ENCODE measurements at regions not wholly inside any gene's neighbourhood (a gene's known extent, or its start where the extent isn't known, plus 50 kb on each side); places are given as distances from the start of the nearest gene placed in this dataset.
A peak's percentile ranks its signal among the peaks of the same experiment; 100 is the strongest.

DNA sequence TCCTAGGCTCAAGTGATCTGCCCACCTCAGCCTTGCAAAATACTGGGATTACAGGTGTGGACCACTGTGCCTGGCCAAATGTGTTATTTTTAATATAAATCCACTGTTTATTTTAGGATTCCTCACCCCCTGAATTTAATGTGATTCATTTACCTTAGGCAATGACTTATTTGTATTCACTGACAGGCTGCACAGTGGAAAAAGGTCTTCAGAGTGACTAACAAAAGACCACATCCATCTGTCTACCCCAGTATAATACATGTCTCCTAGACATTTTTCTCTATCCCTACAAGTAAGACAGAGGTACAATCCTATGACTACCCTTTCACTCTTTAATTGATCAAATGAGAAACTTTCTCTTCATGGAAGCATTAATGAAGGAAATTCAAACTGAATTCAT is 230.2 kb downstream of the AHR start:
- H3K27ac ChIP-seq (ENCODE audit: low read depth, low read length), result peak overlapping the region; percentile 89
- DNase-seq (ENCODE audit: insufficient read length, low spot score, missing footprints), result no peak

DNA sequence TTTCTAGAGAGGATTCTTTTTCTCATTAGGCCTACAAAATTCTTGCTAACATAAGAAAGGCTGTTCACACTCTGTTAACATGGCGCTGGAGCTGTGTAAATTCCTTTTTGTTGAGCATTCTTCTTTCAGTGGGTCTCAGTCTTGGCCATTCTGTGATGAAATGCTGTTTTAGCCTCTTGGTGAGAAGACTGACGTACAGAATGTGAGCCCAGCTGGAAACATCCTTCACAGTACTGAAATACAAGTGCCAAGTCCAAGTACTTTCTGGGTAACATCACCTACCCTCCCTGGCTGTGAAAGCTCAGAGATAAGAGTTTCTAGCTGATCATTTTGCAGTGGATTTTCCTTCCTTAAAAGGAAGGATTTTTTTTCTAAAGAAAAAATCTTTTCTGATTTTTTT is 231.8 kb downstream of the AHR start:
- no peaks in the 10 kb centered on the region for H3K27me3 ChIP-seq (ENCODE audit: insufficient read depth, low read length)
- no peaks in the 10 kb centered on the region for H3K79me2 ChIP-seq (ENCODE audit: insufficient read depth, low read length)
- peaks cover 42% of the 10 kb centered on the region for H3K4me1 ChIP-seq (ENCODE audit: insufficient read depth, low read length)
- H3K36me3 ChIP-seq (ENCODE audit: insufficient read depth, low read length), result no peaks in the 10 kb centered on the region
- no peaks in the 10 kb centered on the region for H3K9me3 ChIP-seq (ENCODE audit: low read depth, low read length)
- H3K4me2 ChIP-seq (ENCODE audit: insufficient read depth, low read length), result no peak overlapping the region
- peak overlapping the region; percentile 42 for H2AFZ ChIP-seq (ENCODE audit: low read length)
- DNase-seq (ENCODE audit: insufficient read length, low spot score, missing footprints), result no peak
- H4K20me1 ChIP-seq (ENCODE audit: insufficient read depth, low read length), result no peaks in the 10 kb centered on the region
- H3K4me3 ChIP-seq (ENCODE audit: insufficient read depth, low read length), result no peak overlapping the region
- H3K27ac ChIP-seq (ENCODE audit: low read depth, low read length), result peak overlapping the region; percentile 89
- TF ChIP-seq, protein P1, sequence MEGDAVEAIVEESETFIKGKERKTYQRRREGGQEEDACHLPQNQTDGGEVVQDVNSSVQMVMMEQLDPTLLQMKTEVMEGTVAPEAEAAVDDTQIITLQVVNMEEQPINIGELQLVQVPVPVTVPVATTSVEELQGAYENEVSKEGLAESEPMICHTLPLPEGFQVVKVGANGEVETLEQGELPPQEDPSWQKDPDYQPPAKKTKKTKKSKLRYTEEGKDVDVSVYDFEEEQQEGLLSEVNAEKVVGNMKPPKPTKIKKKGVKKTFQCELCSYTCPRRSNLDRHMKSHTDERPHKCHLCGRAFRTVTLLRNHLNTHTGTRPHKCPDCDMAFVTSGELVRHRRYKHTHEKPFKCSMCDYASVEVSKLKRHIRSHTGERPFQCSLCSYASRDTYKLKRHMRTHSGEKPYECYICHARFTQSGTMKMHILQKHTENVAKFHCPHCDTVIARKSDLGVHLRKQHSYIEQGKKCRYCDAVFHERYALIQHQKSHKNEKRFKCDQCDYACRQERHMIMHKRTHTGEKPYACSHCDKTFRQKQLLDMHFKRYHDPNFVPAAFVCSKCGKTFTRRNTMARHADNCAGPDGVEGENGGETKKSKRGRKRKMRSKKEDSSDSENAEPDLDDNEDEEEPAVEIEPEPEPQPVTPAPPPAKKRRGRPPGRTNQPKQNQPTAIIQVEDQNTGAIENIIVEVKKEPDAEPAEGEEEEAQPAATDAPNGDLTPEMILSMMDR (IDR thresholded peaks at IDR 0.05; ENCODE audit: extremely low read depth, low read depth, low read length), result no peak

More for the DNA sequence above, 230.2 kb downstream of the AHR start:
- Histone ChIP-seq H3K4me2 (ENCODE audit: insufficient read depth, low read length) (no peak overlapping the region), H3K36me3 (ENCODE audit: insufficient read depth, low read length) (no peaks in the 10 kb centered on the region), H3K79me2 (ENCODE audit: insufficient read depth, low read length) (no peaks in the 10 kb centered on the region), H2AFZ (ENCODE audit: low read length) (no peak overlapping the region), H4K20me1 (ENCODE audit: insufficient read depth, low read length) (no peaks in the 10 kb centered on the region), H3K9me3 (ENCODE audit: low read depth, low read length) (no peaks in the 10 kb centered on the region), H3K27me3 (ENCODE audit: insufficient read depth, low read length) (no peaks in the 10 kb centered on the region), H3K4me3 (ENCODE audit: insufficient read depth, low read length) (no peak overlapping the region), H3K4me1 (ENCODE audit: insufficient read depth, low read length) (peaks cover 56% of the 10 kb centered on the region)
- TF ChIP-seq, protein P1 (IDR thresholded peaks at IDR 0.05; ENCODE audit: extremely low read depth, low read depth, low read length), result no peak

DNA sequence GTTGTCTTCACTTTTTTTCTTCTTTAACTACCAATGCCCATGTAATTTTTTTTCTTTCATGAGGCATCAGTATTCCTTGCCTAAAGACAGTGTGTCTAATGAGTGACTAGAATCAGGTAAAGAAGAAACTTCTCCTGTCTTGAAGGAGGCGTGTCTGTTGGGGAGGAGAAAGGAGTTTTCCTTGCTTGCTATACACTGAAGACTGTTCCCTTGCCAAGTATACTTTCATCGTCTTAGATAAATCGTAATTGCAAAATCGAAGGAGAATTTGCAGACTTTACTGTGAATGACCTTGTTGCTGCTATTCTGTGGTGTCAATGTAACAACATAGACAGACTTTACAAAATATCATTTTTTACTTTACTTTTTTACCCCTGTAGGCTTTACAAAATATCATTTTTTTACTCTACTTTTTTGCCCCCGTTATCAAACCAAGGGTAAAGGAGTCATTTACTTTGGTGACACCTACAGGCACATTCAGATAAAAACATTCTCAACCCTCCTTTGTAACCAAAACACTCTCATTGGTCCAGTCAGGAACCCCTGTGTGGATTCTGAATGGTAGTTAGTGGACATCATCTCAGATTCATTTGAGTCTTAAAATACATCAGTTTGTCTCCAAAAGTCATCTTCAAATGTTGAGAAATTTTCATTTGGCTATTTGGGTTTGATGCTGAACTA is 232.4 kb downstream of the AHR start:
- no peaks in the 10 kb centered on the region for H3K36me3 ChIP-seq (ENCODE audit: insufficient read depth, low read length)
- H3K4me3 ChIP-seq (ENCODE audit: insufficient read depth, low read length), result no peak overlapping the region
- no peaks in the 10 kb centered on the region for H3K9me3 ChIP-seq (ENCODE audit: low read depth, low read length)
- peak; percentile 17 for DNase-seq (ENCODE audit: insufficient read length, low spot score, missing footprints)
- no peaks in the 10 kb centered on the region for H4K20me1 ChIP-seq (ENCODE audit: insufficient read depth, low read length)
- TF ChIP-seq, protein P1 (IDR thresholded peaks at IDR 0.05; ENCODE audit: extremely low read depth, low read depth, low read length), result peak; percentile 43
- no peaks in the 10 kb centered on the region for H3K79me2 ChIP-seq (ENCODE audit: insufficient read depth, low read length)
- H3K4me2 ChIP-seq (ENCODE audit: insufficient read depth, low read length), result no peak overlapping the region
- H3K27me3 ChIP-seq (ENCODE audit: insufficient read depth, low read length), result no peaks in the 10 kb centered on the region
- peaks cover 42% of the 10 kb centered on the region for H3K4me1 ChIP-seq (ENCODE audit: insufficient read depth, low read length)
- no peak overlapping the region for H2AFZ ChIP-seq (ENCODE audit: low read length)
- peak overlapping the region; percentile 89 for H3K27ac ChIP-seq (ENCODE audit: low read depth, low read length)

DNA sequence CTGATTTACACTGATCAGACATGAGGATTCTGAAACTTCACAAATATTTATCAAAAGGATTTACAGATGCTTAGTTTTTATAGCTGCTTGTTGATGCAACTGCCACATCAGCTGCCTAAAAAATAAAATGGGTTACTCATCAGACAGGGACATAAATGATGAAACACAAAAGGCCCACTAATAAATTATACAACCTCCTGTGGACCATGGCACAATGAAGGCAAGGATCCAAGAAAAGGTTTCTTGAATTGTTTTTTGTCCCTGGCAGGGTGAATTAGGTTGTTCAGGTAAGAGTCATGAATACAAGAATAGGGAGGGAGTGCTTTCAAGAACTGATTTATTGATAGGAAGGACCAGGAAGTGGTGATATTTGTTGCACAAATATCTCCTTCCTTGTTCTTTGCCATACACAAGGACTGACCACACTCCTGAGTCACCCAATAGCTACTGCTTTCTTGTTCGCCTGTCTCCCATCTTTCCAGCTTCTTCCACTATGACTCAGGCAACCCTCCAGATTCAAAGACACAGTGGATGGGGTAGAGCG is 234.5 kb downstream of the AHR start:
- TF ChIP-seq, protein P1 (IDR thresholded peaks at IDR 0.05; ENCODE audit: extremely low read depth, low read depth, low read length), result no peak
- Histone ChIP-seq H3K4me1 (ENCODE audit: insufficient read depth, low read length) (peaks cover 31% of the 10 kb centered on the region), H3K4me3 (ENCODE audit: insufficient read depth, low read length) (no peak overlapping the region), H3K9me3 (ENCODE audit: low read depth, low read length) (no peaks in the 10 kb centered on the region), H3K27ac (ENCODE audit: low read depth, low read length) (peak overlapping the region; percentile 89), H4K20me1 (ENCODE audit: insufficient read depth, low read length) (no peaks in the 10 kb centered on the region), H3K27me3 (ENCODE audit: insufficient read depth, low read length) (no peaks in the 10 kb centered on the region), H3K79me2 (ENCODE audit: insufficient read depth, low read length) (no peaks in the 10 kb centered on the region), H3K4me2 (ENCODE audit: insufficient read depth, low read length) (peak overlapping the region; percentile 6), H2AFZ (ENCODE audit: low read length) (peak overlapping the region; percentile 18), H3K36me3 (ENCODE audit: insufficient read depth, low read length) (no peaks in the 10 kb centered on the region)
- DNase-seq (ENCODE audit: insufficient read length, low spot score, missing footprints), result peak; percentile 62
